GM12874 (cell line): ENCODE measurements at regions not wholly inside any gene's neighbourhood (a gene's known extent, or its start where the extent isn't known, plus 50 kb on each side); places are given as distances from the start of the nearest gene placed in this dataset.

ENCODE experiments used
- CTCF ChIP-seq: IDR thresholded peaks from 2 replicates; pipeline ENCODE4 v1.5.1; 2011; ENCODE audit warnings: low read depth, mild to moderate bottlenecking, control low read depth, low read length, moderate library complexity; ENCODE audit not compliant: insufficient read depth

GRCh38 chr17:6912110-6913051 lies 80.9 kb upstream of the TEKT1 start:
- no peak for TF ChIP-seq CTCF

GRCh38 chr17:6913608-6914443 lies 82.0 kb upstream of the ALOX12 start:
- peak; percentile 82 for TF ChIP-seq CTCF

GRCh38 chr17:6914711-6915110 lies 81.1 kb upstream of the ALOX12 start:
- TF ChIP-seq CTCF = no peak

GRCh38 chr17:6915620-6916019 lies 80.2 kb upstream of the ALOX12 start:
- TF ChIP-seq CTCF = no peak

GRCh38 chr17:6919158-6919557 lies 76.7 kb upstream of the ALOX12 start:
- no peak for TF ChIP-seq CTCF

- TF ChIP-seq CTCF = no peak
Measured at GRCh38 chr17:6923385-6923784, 72.5 kb upstream of the ALOX12 start.

GRCh38 chr17:6924208-6924607 lies 71.6 kb upstream of the ALOX12 start:
- no peak for TF ChIP-seq CTCF
